ENCODE measurements at regions not wholly inside any gene's neighbourhood (a gene's known extent, or its start where the extent isn't known, plus 50 kb on each side); places are given as distances from the start of the nearest gene placed in this dataset.

DNA sequence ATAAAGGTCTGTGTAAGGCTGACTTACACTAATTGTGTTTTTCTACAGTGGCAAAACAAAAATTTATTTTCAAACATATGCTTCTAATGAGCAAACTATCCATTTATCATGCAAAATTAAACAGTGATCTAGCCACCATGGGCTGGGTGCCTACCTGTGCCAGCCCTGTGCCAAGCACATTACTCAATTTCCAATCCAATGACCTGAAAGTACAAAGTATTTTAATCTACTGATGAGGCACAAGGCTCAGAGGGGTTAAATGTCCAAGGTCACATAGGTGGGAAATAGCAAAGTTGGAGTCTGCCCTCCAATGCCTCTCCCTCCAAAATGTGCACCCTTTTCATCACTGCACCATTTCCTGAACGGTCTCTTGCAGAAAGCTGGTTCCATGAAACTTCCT lies 279.1 kb upstream of the FMN2 start:
- TF ChIP-seq, protein P1, sequence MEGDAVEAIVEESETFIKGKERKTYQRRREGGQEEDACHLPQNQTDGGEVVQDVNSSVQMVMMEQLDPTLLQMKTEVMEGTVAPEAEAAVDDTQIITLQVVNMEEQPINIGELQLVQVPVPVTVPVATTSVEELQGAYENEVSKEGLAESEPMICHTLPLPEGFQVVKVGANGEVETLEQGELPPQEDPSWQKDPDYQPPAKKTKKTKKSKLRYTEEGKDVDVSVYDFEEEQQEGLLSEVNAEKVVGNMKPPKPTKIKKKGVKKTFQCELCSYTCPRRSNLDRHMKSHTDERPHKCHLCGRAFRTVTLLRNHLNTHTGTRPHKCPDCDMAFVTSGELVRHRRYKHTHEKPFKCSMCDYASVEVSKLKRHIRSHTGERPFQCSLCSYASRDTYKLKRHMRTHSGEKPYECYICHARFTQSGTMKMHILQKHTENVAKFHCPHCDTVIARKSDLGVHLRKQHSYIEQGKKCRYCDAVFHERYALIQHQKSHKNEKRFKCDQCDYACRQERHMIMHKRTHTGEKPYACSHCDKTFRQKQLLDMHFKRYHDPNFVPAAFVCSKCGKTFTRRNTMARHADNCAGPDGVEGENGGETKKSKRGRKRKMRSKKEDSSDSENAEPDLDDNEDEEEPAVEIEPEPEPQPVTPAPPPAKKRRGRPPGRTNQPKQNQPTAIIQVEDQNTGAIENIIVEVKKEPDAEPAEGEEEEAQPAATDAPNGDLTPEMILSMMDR (IDR thresholded peaks at IDR 0.05; ENCODE audit: low read depth, low read length): no peak
- DNase-seq (ENCODE audit: low read depth, low spot score): no peak
- H3K4me3 ChIP-seq (ENCODE audit: low read depth, low read length): no peak overlapping the region
- in situ Hi-C loops (cut with HindIII; ENCODE audit: low sequenced_read_pairs): no loop called here

- TF ChIP-seq, protein P1 (IDR thresholded peaks at IDR 0.05; ENCODE audit: low read depth, low read length): no peak
- in situ Hi-C loops (cut with HindIII; ENCODE audit: low sequenced_read_pairs): no loop called here
- DNase-seq (ENCODE audit: low read depth, low spot score): peak; percentile 89
- no peak overlapping the region for H3K4me3 ChIP-seq (ENCODE audit: low read depth, low read length)
Measured at GRCh38 chr1:239814306-239814881, 277.3 kb upstream of the FMN2 start.

- TF ChIP-seq, protein P1 (IDR thresholded peaks at IDR 0.05; ENCODE audit: low read depth, low read length): no peak
- DNase-seq (ENCODE audit: low read depth, low spot score): peak; percentile 3
- in situ Hi-C loops (cut with HindIII; ENCODE audit: low sequenced_read_pairs): no loop called here
- H3K4me3 ChIP-seq (ENCODE audit: low read depth, low read length): no peak overlapping the region
Measured at GRCh38 chr1:239815074-239815473, 276.6 kb upstream of the FMN2 start.

GRCh38 chr1:239816081-239816782 lies 275.5 kb upstream of the FMN2 start:
- in situ Hi-C loops (cut with HindIII; ENCODE audit: low sequenced_read_pairs): no loop called here
- TF ChIP-seq, protein P1 (IDR thresholded peaks at IDR 0.05; ENCODE audit: low read depth, low read length): no peak
- no peak overlapping the region for H3K4me3 ChIP-seq (ENCODE audit: low read depth, low read length)
- peak; percentile 77 for DNase-seq (ENCODE audit: low read depth, low spot score)

- TF ChIP-seq, protein P1 (IDR thresholded peaks at IDR 0.05; ENCODE audit: low read depth, low read length): no peak
- in situ Hi-C loops (cut with HindIII; ENCODE audit: low sequenced_read_pairs): no loop called here
- no peak overlapping the region for H3K4me3 ChIP-seq (ENCODE audit: low read depth, low read length)
- no peak for DNase-seq (ENCODE audit: low read depth, low spot score)
Measured at GRCh38 chr1:239817276-239817675, 274.4 kb upstream of the FMN2 start.

DNA sequence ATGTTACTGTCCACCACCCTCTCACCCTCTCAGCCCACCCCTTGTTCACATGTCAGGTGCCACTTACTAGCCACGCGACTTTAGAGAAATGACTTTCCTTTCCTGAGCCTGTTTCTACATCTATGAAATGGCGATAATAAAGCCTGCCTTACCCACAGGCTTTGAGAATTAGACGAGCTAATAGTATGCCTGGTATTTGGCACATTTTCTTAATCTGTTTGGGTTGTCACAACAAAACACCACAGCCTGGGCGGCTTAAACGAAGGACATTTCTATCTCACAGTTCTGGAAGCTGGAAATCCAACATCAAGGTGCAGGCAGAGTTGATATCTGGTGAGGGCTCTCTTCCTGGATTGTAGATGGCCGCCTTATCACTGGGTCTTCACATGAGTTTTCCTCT lies 273.9 kb upstream of the FMN2 start:
- no peak overlapping the region for H3K4me3 ChIP-seq (ENCODE audit: low read depth, low read length)
- in situ Hi-C loops (cut with HindIII; ENCODE audit: low sequenced_read_pairs): no loop called here
- no peak for DNase-seq (ENCODE audit: low read depth, low spot score)
- TF ChIP-seq, protein P1 (IDR thresholded peaks at IDR 0.05; ENCODE audit: low read depth, low read length): no peak
